Epithelial cell of prostate (primary cell): ENCODE measurements at regions not wholly inside any gene's neighbourhood (a gene's known extent, or its start where the extent isn't known, plus 50 kb on each side); places are given as distances from the start of the nearest gene placed in this dataset.
"Not testable (repeated sequence)": the region's sequence is repeated elsewhere in the genome, so short reads cannot be mapped to it uniquely, and the experiment has no call there.

ENCODE experiments used
- DNase-seq: peaks from one replicate; pipeline ENCODE4 v3.0.0-alpha.2; 2011; ENCODE audit warnings: low read depth, low spot score
- H3K27ac ChIP-seq: fragments of 450-650 bp; 2 replicates; pipeline ENCODE4 v1.5.1; 2017; ENCODE audit warnings: mild to moderate bottlenecking

- no peak for DNase-seq
- no peak overlapping the region for H3K27ac ChIP-seq
These were observed 69.9 kb upstream of the CTBP2 start for GRCh38 chr10:125230251-125230650.

- not testable (repeated sequence) for DNase-seq, H3K27ac ChIP-seq
These were observed 68.0 kb upstream of the CTBP2 start for GRCh38 chr10:125228245-125228940.

GRCh38 chr10:125227546-125227945, 67.2 kb upstream of the CTBP2 start:
- no peak for DNase-seq
- H3K27ac ChIP-seq: no peak overlapping the region

GRCh38 chr10:125226823-125227222, 66.5 kb upstream of the CTBP2 start:
- no peak overlapping the region for H3K27ac ChIP-seq
- DNase-seq: no peak

GRCh38 chr10:125226005-125226404, 65.6 kb upstream of the CTBP2 start:
- H3K27ac ChIP-seq: no peak overlapping the region
- DNase-seq: no peak

GRCh38 chr10:125225051-125225450, 64.7 kb upstream of the CTBP2 start:
- H3K27ac ChIP-seq: no peak overlapping the region
- no peak for DNase-seq

- no peak for DNase-seq
These were observed 62.3 kb upstream of the CTBP2 start for GRCh38 chr10:125222515-125223308.

GRCh38 chr10:125221716-125222115, 61.4 kb upstream of the CTBP2 start:
- H3K27ac ChIP-seq: no peak overlapping the region
- no peak for DNase-seq

More at GRCh38 chr10:125222515-125223308, 62.3 kb upstream of the CTBP2 start:
- no peak overlapping the region for H3K27ac ChIP-seq

- no peak for DNase-seq
- no peak overlapping the region for H3K27ac ChIP-seq
These were observed 59.4 kb upstream of the CTBP2 start for GRCh38 chr10:125219776-125220175.

GRCh38 chr10:125218967-125219366, 58.6 kb upstream of the CTBP2 start:
- no peak for DNase-seq

GRCh38 chr10:125217990-125218675, 57.8 kb upstream of the CTBP2 start:
- no peak for DNase-seq
- H3K27ac ChIP-seq: no peak overlapping the region

More at GRCh38 chr10:125218967-125219366, 58.6 kb upstream of the CTBP2 start:
- H3K27ac ChIP-seq: no peak overlapping the region

GRCh38 chr10:125216861-125217260, 56.5 kb upstream of the CTBP2 start:
- H3K27ac ChIP-seq: no peak overlapping the region
- DNase-seq: no peak

GRCh38 chr10:125216309-125216708, 55.9 kb upstream of the CTBP2 start:
- H3K27ac ChIP-seq: no peak overlapping the region
- DNase-seq: no peak

- H3K27ac ChIP-seq: no peak overlapping the region
- no peak for DNase-seq
These were observed 53.9 kb upstream of the CTBP2 start for GRCh38 chr10:125214283-125214570.

- H3K27ac ChIP-seq: no peak overlapping the region
- no peak for DNase-seq
These were observed 53.3 kb upstream of the CTBP2 start for GRCh38 chr10:125213541-125214282.

- H3K27ac ChIP-seq: no peak overlapping the region
- no peak for DNase-seq
These were observed 51.9 kb upstream of the CTBP2 start for GRCh38 chr10:125212150-125212809.
